ENCODE measurements at regions not wholly inside any gene's neighbourhood (a gene's known extent, or its start where the extent isn't known, plus 50 kb on each side); places are given as distances from the start of the nearest gene placed in this dataset.

GRCh38 chr12:27192118-27192802 is 51.8 kb upstream of the STK38L start:
- no peak overlapping the region for H3K27ac ChIP-seq (ENCODE audit: extremely low read length, insufficient read depth, low read length)
- POLR2A ChIA-PET = no interaction called here
- no TSS peak for BruUV-seq (replicated peaks)

GRCh38 chr12:27193106-27193505 is 51.0 kb upstream of the STK38L start:
- Histone ChIP-seq H3K27ac (ENCODE audit: extremely low read length, insufficient read depth, low read length) (no peak overlapping the region), H2AFZ (ENCODE audit: low read length) (no peak overlapping the region), H3K4me3 (replicated peaks in 1 of 3; ENCODE audit: insufficient read depth in 1 of 3, low read depth in 2 of 3, low read length in 3 of 3) (no peak overlapping the region), H3K27me3 (ENCODE audit: control insufficient read depth in 1 of 2, insufficient read depth in 2 of 2, low read length in 2 of 2) (no peaks in the 10 kb centered on the region), H3K9ac (ENCODE audit: insufficient read depth, low read depth, low read length) (no peak overlapping the region), H3K4me2 (ENCODE audit: low read depth, low read length) (no peak overlapping the region), H4K20me1 (ENCODE audit: insufficient read depth, low read length) (no peaks in the 10 kb centered on the region), H3K4me1 (ENCODE audit: insufficient read depth, low read length) (no peaks in the 10 kb centered on the region), H3K9me3 (ENCODE audit: low read length) (no peaks in the 10 kb centered on the region), H3K36me3 (replicated peaks in 1 of 2; ENCODE audit: control insufficient read depth in 1 of 2, insufficient read depth in 2 of 2, low read length in 2 of 2) (no peaks in the 10 kb centered on the region), H3K79me2 (ENCODE audit: insufficient read depth, low read length) (no peaks in the 10 kb centered on the region)
- in situ Hi-C loops (cut with HindIII; ENCODE audit: extremely low pct_ligation_motif_present, low pct_unique_long_range_greater_than_20kb) = no loop called here
- ATAC-seq (no peak), DNase-seq (ENCODE audit: low spot score) (no peak), FAIRE-seq (no peak)
- CTCF ChIA-PET (ENCODE audit: low intra/inter-chr PET ratio, low total read pairs) = no interaction called here
- intact Hi-C loops (cut with micrococcal nuclease; ENCODE audit: unreplicated experiment) = no loop called here
- POLR2A ChIA-PET = no interaction called here
- BruUV-seq (replicated peaks) = no TSS peak
- WGBS (ENCODE audit: low lambda C conversion rate) = 61% methylated on average over 2 of the region's 2 CpGs
- TF ChIP-seq SETDB1 (CRISPR knock-in tag; IDR thresholded peaks at IDR 0.05; ENCODE audit: borderline replicate concordance) (no peak), FOXO4 (CRISPR knock-in tag; conservative IDR thresholded peaks at IDR 0.05) (no peak), ATAD3A (CRISPR knock-in tag; IDR thresholded peaks at IDR 0.05) (no peak), EHMT2 (IDR thresholded peaks at IDR 0.05; ENCODE audit: borderline replicate concordance, low read depth, low read length) (no peak), ZFP90 (CRISPR knock-in tag; IDR thresholded peaks at IDR 0.05; ENCODE audit: borderline replicate concordance) (no peak), TAF15 (IDR thresholded peaks at IDR 0.05; ENCODE audit: low read depth, low read length, poor library complexity, severe bottlenecking) (no peak), ZNF414 (CRISPR knock-in tag; IDR thresholded peaks at IDR 0.05) (no peak), SP140L (CRISPR knock-in tag; IDR thresholded peaks at IDR 0.05; ENCODE audit: borderline replicate concordance) (no peak), HNRNPH1 (optimal IDR thresholded peaks at IDR 0.05; ENCODE audit: low read depth, low read length) (no peak), HIC2 (CRISPR knock-in tag; IDR thresholded peaks at IDR 0.05; ENCODE audit: low read depth) (no peak), ZNF235 (CRISPR knock-in tag; IDR thresholded peaks at IDR 0.05; ENCODE audit: borderline replicate concordance) (no peak), IKZF5 (CRISPR knock-in tag; IDR thresholded peaks at IDR 0.05) (no peak)

More at GRCh38 chr12:27192118-27192802, 51.8 kb upstream of the STK38L start:
- CTCF ChIA-PET (ENCODE audit: low intra/inter-chr PET ratio, low total read pairs) = no interaction called here
- Histone ChIP-seq H3K27me3 (ENCODE audit: control insufficient read depth in 1 of 2, insufficient read depth in 2 of 2, low read length in 2 of 2) (no peaks in the 10 kb centered on the region), H4K20me1 (ENCODE audit: insufficient read depth, low read length) (no peaks in the 10 kb centered on the region), H3K4me1 (ENCODE audit: insufficient read depth, low read length) (no peaks in the 10 kb centered on the region), H3K4me2 (ENCODE audit: low read depth, low read length) (no peak overlapping the region), H3K79me2 (ENCODE audit: insufficient read depth, low read length) (no peaks in the 10 kb centered on the region), H3K4me3 (replicated peaks in 1 of 3; ENCODE audit: insufficient read depth in 1 of 3, low read depth in 2 of 3, low read length in 3 of 3) (no peak overlapping the region), H3K9ac (ENCODE audit: insufficient read depth, low read depth, low read length) (no peak overlapping the region), H3K36me3 (replicated peaks in 1 of 2; ENCODE audit: control insufficient read depth in 1 of 2, insufficient read depth in 2 of 2, low read length in 2 of 2) (no peaks in the 10 kb centered on the region), H2AFZ (ENCODE audit: low read length) (no peak overlapping the region), H3K9me3 (ENCODE audit: low read length) (no peaks in the 10 kb centered on the region)
- in situ Hi-C loops (cut with HindIII; ENCODE audit: extremely low pct_ligation_motif_present, low pct_unique_long_range_greater_than_20kb) (no loop called here), intact Hi-C loops (cut with micrococcal nuclease; ENCODE audit: unreplicated experiment) (no loop called here)
- no peak for TF ChIP-seq ZNF605 (CRISPR knock-in tag; IDR thresholded peaks at IDR 0.05)
- no peak for ATAC-seq
- FAIRE-seq = no peak
- DNase-seq (ENCODE audit: low spot score) = no peak
- WGBS (ENCODE audit: low lambda C conversion rate) = 24% methylated on average over 5 of the region's 5 CpGs
